Amygdala (tissue), 56 donors: ENCODE measurements at regions not wholly inside any gene's neighbourhood (a gene's known extent, or its start where the extent isn't known, plus 50 kb on each side); places are given as distances from the start of the nearest gene placed in this dataset.

Source experiments
- DNase-seq, 56 donors: peaks; one replicate each; lab custom pipeline; 2025; lab: John Stamatoyannopoulos, UW

DNA sequence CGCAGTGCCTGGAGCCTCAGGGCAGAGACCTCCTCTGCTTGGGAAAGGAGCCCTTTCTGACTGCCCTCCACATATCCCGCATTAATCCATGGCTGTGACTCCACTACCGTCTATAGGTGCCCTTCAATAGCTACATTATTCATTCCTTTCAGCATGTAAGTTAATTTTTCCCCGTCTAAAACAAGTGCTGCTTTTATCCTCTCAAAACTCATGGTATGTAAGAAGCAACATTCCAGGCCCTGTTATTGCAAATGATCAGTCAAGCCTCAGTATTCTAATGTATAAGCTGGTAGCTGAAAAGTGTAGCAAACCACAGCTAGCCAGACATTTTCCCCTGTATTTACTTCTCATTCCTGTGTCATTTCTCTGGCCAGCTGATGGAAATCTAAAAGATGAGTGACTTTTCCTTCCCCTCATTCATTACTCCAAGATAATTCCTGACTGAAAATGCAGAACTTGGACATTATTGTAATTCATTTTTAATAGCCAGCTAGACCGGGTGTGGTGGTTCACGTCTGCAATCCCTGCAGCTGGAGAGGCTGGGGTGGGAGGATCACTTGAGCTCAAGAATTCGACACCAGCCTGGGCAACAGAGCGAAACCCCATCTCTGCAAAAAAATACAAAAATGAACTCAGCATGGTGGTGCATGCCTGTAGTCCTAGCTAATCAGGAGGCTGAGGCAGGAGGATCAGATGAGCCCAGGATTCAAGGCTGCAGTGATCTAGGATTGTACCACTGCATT, 88.5 kb upstream of the SOD1 start:
- no peak for DNase-seq

DNA sequence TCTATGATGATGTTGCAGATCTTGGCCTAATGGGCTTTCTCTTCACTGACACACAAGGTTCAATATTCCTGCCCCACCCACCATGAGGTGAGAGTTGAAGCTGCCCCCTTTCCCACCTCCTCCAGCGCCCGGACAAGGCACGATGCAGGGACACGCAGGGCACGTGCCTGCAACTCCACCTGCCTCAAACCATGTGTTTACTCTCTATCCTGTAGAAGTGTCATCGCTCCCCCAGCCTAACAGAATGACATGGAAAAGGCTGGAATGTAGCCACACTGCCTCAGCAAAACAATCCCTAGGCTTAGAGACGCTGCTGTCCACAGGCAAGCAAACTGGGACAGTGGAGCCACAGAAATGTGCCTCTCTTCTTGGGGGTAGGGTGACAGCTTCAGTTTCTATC, 92.9 kb upstream of the SOD1 start:
- DNase-seq: peak in 1 of 56 donors; percentile 10

DNA sequence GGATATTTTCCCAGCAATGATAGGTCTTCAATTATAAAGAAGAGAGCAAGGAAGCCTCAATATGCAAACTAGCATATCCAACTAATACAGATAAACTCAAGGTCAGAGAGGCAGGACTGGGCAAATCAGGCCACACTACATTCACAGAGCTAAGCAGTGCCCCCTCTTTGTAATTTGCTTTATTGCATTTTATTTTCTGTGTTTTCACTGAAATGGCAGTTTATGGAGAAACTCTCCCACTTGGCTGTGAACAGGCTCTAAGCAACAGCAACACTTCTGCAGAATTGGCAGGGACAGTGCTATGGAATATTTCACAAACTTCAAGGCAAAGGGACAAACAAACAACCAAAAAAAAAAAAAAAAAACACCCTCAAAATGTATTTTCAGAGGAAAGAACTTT, 93.4 kb upstream of the SOD1 start:
- peak in 2 of 56 donors; percentile 24 to 27 for DNase-seq

DNA sequence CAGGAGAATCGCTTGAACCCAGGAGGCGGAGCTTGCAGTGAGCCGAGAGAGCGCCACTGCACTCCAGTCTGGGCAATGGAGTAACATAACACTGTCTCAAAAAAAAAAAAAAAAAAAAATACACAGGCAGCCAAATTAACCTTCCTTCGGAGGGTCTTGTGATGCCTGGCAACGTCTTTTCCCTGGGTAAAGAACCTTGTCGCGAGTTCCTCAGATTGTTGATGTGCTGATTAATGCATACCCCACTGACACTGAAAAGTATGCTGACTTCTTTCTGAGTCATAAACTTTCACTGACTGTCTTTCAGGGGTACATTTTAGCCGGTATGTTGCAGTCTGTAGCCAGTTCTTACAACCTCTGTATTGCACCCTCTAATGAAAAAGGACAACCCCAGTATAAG, 95.1 kb upstream of the SOD1 start:
- no peak for DNase-seq

DNA sequence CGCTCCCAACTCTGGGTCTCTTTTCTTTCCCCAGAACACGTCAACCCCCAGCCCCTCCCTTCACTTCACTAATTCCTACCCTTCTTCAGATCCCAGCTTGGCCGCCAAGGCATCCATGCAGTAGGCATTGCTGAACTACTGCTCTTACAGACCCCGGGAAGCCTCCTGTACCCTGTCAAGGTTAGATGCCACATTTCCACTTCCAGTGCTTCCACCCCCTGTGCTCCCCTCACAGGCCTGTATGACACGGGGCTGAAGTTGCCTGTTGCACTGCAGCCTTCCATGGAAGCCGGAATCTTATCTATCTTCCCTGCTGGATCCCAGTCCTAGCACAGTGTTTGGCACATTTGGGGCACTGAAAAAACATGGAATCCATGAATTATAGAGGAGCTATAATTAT, 99.0 kb upstream of the SOD1 start:
- DNase-seq: no peak

DNA sequence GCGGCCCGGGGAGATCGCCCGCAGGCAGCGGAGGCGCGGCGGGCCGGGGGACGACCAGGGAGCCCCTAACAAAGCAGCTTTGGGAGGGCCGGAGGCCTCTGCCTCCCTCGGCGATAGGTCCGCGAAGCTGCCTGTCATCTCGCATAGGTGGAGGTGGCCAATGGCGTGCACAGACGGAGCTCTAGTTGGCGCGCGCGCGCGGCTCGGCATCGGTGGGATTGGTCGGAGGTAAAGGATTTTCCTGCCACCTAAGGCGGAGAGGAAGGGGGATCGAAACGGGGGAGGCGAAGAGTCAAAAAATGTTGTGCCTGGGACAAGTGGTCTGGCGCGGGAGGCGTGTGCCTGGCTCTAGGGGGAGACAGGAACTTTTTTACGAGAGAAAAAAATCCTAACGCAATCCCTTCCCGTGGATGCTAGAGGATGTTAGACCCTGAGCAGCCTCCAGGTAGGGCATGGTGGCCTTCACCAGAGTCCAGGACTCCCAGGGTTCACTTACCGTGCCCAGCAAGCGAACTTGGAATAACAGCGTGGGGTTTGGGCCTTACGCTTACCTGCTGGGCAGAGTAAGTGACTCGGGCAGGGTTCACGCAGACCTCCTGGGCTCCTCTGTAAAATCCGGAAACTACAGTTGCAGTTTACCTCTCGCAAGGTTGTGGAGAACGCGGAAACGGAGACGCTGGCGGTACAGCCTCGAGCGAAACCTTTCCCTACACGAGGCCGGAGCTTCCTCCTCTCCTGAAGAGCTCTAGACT, 99.9 kb upstream of the SOD1 start:
- peak; percentile 71 to 99 (median 92) for DNase-seq

DNA sequence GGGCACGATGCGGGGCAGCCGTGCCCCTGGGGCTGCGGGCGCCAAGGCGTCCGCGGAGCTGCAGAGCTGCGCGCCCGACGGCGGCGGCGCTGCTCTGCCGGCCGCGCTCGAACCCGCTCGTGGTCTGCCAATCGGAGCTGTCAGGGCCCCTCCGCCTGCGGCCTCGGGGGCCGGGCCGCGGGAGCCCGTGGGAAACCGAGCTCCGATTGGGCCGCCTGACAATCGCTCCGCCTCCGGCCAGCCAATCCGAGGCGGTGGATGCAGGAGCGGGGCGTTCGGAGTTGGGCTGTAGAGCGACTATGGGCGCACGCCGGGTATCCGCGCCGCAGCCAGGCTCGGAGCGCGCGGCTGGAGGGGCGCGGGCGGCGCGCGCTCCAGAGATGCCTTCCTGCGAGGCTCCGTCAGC, 100.5 kb upstream of the SOD1 start:
- DNase-seq: peak; percentile 66 to 99 (median 92)

DNA sequence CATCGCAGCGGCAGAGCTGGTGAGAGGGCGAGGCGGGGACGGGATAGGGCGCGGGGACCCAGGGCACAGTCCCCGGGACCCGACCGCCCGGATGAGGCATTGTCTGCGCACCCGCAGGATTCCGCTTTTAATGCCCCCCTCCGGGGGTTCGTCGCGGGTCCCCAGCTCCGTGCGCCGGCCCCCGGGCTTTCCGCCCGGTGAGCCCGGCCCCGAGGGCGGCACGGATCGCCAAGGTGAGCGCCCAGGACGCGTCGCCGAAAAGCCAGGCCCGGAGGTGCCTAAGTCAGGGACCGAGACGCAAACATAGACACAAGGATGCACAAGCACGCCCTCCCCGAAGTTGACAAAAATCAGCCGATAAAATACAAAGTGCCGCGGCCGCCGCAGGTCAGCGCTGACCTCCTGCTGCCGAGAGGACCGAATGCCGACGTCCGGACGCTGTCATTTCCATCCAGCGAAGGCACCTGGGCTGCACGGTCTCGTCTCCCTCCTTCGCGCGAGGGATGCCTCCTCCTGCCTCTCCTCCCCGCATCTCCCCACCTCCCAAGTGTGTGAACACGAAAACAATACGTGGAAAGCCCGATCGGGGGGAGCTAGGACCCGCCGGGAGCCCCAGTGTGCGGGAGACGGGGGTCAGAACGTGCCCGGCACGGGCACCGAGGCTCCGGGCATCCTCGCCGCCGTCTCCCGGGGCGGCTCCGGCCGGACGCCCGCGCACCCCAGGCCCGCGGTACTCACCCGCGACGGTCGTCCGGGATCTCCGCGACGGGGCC, 101.1 kb upstream of the SOD1 start:
- peak in 38 of 56 donors; percentile 19 to 83 (median 62) for DNase-seq

DNA sequence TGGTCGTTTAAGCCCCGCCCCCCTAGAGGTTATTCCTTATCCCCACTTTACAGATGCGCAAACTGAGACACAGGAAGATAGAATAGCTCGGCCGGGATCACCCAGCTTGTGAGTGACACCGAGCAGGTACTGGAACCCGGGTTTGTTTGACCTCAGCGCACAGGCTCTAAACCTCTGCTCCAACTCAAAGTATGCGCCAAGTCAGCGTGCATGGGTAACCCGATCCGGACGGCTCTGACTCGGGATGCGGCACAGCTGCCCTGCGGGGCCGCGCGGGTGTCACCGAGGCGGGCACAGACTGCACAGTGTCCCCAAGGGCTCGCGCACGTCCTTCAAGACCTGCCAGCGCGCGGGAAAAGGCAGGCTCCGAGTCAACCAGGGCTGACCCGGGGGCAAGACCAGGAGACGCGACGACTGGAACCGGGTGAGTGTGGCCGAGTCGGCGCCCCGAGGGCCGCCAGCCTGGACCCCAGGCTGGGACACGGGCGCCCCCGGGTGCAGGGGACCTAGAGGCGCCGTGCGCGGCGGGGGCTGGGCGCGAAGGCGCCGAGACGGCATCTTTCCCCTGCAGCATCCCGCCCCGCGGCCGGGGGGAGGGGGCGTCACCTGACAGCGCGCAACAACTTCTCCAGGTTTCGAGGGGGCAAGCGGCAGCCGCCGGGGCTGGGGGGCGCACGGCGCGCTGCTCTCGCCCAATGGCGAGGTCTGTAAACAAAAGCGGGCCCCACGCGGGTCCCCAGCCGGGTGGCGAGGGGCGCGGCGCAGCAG, 101.9 kb upstream of the SOD1 start:
- DNase-seq: peak in 12 of 56 donors; percentile 7 to 49 (median 30)

DNA sequence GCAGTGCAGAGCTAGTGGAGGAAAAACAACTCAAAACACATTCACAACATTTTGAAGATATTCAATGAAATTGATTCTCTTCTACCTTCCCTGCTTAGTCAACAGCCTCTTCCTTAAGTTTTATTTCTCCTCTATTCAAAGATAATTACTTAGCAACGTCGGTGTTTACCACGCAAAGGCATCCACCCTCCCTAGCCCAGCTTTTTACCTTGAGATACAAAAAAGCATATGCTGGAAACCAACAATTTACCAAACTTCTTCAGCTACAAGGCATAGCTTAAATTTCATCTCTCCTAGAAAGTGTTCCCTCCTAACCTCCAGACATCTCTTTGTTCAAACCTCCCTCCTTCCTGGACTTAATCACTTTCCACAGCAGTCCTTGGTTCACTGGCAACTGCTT, 102.8 kb upstream of the SOD1 start:
- no peak for DNase-seq

DNA sequence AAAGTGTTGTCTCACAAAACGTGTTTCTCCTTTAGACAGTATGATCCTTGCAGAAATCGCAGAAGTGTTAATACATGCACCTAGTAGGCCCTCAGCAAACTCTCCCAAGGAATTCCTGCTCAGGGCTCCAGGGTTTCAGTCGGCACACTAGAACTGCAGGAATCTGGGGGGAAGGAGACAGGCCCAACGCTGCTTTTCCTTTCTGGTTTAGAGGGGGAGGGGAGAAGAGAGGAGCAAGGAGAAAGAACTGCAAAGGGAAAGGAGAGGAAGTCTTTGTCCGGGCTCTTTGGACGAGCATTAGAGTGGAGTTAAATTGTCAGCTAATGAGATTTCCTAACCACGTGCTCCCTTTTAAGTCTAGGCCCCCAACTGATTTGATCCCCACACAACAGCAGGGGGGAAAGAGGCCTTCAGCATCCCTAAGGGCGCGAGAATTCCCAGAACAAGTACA, 103.7 kb upstream of the SOD1 start:
- no peak for DNase-seq

DNA sequence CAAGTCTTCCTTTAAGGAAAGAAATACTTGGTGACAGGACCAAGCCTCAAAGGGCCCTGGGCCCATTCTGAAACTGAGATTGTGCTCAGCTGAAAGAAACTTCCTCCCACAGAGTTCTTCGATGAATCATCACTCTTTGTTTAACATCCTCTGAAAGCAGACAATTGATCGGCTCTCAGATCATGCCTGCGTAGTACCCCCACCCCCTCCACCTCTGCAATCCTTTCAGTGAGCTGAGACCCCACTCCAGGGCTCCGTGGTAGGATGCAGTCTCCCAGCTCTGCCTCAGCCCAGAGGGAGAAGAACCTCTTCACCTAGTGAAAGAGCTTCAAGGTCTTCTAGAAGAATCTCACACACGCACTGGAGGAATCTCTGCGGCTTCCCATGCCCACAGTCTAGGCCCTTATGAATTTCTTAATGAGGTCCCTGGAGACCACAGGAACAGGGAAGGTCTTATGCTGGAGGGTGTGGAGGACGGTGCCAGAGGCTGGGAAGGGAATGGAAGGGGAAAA, 104.9 kb upstream of the SOD1 start:
- peak in 7 of 56 donors; percentile 2 to 21 (median 8) for DNase-seq

DNA sequence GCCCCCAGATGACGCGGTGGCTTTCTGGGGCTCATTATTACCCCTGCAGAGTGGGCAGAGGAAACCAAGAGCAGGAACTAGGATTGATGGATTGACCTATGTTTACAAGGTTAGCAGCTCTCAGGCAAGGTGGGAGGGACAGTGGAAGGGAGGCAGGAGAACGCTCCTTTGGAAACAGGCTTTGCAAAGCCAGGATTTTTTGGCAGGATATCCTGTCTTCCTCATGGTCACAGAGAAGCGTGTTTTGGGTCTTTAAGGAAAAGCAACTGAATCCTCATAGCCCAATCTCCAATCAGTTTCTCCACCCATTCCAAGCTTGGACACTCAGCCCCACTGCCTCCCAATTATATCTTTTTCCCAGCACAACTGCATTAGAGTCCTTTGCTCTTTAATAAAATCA, 105.6 kb upstream of the SOD1 start:
- no peak for DNase-seq

DNA sequence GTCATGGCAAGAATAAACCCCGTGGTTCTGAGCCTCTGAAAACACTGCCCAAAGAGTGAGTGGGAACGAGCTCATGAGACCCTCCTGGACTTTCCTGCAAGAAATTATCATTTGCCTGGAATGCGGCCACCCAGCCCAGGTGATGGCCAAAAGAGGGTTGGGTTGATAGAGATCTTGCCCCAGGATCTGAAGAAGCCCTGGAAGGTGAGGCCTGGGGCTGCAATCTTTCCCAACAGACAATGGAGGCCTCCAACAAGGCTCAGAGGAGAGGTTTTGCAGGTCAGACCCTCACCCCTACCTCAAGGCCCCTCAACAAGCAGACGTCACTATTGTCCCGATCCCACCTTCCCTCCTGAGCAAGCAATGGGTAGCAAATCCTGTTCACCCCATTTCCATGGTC, 106.0 kb upstream of the SOD1 start:
- no peak for DNase-seq

DNA sequence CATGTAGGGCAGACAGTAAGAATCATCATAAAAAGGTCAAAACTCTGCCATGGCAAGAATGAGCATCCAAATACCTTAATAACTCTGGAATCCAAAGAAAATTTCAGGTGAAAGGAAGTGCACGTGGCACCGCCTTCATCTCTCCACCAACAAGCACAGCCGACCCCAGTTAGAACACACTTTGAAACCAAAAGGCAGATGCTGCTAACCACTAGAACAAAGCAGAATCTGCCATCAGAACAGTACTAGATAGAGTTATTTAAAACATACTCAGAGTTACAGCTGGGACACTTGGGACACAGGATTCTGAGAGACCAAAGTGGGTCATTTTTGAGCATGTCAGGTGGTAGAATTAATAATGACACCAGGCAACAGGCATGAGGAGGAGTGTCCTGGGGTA, 106.7 kb upstream of the SOD1 start:
- DNase-seq: no peak

DNA sequence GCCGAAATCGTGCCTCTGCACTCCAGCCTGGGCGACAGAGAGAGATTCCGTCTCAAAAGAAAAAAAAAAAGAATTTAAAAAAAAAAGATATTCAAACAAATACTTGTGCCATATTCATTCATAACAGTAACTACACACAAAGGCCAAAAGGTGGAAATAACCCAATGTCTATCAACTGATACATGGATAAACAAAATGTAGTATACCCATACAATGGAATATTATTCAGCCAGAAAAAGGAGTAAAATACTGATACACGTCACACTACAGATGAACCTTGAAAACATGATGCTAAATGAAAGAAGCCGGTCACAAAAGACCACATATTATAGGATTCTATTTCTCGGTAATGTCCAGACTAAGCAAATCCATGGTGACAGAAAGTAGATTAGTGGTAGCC, 109.4 kb upstream of the SOD1 start:
- DNase-seq: no peak

DNA sequence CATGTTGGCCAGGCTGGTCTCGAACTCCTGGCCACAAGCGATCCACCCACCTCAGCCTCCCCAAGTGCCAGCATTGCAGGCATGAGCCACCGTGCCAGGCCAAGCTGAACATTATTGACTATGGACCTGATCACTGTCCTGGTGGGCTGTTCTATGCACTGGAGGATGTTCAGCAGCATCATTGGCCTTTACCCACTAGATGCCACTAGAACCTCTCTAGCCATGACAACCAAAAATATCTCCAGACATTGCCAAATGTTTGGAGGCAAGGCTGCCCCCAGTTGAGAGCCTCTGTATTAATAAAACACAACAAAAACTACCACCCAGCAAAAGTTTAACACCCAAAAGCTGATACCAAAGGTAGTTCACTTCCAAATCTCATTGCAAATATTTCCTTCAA, 110.8 kb upstream of the SOD1 start:
- no peak for DNase-seq

DNA sequence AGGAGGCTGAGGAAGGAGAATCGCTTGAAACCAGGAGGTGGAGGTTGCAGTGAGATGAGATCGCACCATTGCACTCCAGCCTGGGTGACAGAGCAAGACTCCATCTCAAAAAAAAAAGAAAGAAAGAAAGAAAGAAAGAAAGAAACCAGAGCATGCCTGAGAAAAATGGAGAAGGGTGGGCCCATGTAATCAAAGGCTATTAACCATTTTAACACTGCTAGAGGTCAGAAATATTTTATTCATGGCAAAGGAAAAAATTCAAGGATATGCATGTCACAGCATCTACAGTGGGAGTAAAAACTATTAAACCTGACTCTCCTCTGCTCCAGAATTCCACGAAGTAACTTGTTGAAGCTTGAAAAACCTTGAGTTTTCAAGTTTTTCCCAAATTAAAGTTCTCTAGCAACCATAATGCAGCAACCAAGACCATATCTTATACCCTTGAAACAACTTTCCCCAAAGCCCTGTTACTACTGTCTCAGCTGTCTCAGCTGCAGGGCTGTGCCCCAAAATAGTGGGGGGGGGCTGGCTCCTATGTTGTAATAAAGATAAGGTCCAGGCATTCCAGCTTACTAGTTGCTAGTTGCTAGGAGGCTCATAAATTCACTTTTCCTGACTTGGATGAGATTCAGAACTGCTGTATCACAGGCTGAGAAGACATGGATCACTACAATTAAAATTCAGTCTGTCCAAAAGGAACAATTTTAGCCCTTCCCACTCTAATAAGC, 112.9 kb upstream of the SOD1 start:
- no peak for DNase-seq

DNA sequence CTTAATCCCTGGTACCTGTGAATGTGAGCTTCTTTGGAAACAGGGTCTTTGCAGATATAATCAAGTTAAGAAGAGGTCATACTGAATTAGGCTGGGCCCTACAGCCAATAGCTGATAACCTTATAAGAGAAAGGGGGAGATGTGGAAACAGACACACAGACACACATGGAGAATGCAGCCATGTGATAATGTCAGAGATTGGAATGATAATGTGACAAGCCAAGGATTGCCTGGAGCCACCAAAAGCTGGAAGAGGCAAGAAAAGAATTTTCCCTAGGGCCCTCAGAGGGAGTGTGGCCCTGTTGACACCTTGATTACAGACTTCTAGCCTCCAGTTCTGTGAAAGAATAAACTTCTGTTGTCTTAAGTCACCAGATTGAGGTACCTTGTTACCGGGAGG, 114.5 kb upstream of the SOD1 start:
- DNase-seq: no peak

DNA sequence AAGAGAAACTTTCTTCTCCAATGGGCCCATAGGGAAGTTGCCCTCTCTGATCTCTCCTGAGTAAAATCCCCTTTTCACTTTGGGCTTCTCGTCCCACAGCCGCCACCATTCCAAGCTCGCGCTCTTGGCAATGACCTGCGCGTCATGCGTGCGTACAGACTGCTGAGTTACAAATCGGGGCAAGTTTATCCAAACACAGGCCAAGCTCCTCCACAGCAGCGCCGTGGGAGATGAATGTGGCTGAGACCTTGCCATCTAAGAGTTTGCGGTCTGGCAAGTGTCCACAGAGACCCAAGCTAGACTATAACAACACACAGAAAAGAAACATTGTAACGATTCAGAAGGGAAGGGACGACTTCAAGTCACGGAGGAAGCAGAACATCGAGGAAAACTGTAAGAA, 116.3 kb upstream of the SOD1 start:
- peak in 3 of 56 donors; percentile 5 to 8 (median 8) for DNase-seq
